Endothelial cell of umbilical vein (primary cell): ENCODE measurements at regions not wholly inside any gene's neighbourhood (a gene's known extent, or its start where the extent isn't known, plus 50 kb on each side); places are given as distances from the start of the nearest gene placed in this dataset.

ENCODE experiments used
- BruUV-seq: library from RNA; stranded (reverse); fragments of 400-500 nt; replicated peaks from 2 replicates; lab custom pipeline; 2021; lab: Mats Ljungman, UMichigan
- CTCF ChIA-PET: fragments of 300-600, 350-600 bp; sonication (Branson Sonifier 250); formaldehyde crosslinking; loops from one replicate; lab custom pipeline; 2021; ENCODE audit warnings: antibody characterized with exemption, inconsistent platforms; lab: Charles Lee
- POLR2A ChIA-PET: fragments of 300-600, 350-600 bp; sonication (Branson Sonifier 250); formaldehyde crosslinking; loops from one replicate; lab custom pipeline; 2021; ENCODE audit warnings: antibody characterized with exemption, inconsistent platforms; lab: Charles Lee
- DNase-seq: peaks from one replicate; pipeline ENCODE4 v3.0.0-alpha.2; 2011; ENCODE audit warnings: low read depth, low spot score
- FAIRE-seq: peaks from 2 replicates; lab custom pipeline; 2011; peaks lifted over from hg19 to GRCh38; lab: Jason Lieb, UNC
- H2AFZ ChIP-seq: 2 replicates; pipeline ENCODE4 v1.6.0; 2012; ENCODE audit warnings: low read depth, low read length, control low read depth, inconsistent platforms
- H3K27ac ChIP-seq: 2 replicates; pipeline ENCODE4 v1.5.1; 2011; ENCODE audit warnings: low read depth, mild to moderate bottlenecking, control low read depth, low read length, moderate library complexity; ENCODE audit not compliant: insufficient read depth
- H3K27me3 ChIP-seq, 2 experiments: 2 replicates each; pipeline versions ENCODE4 v1.6.0 to v1.6.1; 2011; ENCODE audit warnings: low read length in 2 of 2, mixed read lengths in 1 of 2; ENCODE audit not compliant: control insufficient read depth in 2 of 2, insufficient read depth in 2 of 2
- H3K36me3 ChIP-seq, 2 experiments: 2 replicates in 1 of 2; 3 replicates in 1 of 2; pipeline ENCODE4 v1.5.1; 2011; ENCODE audit warnings: low read length in 2 of 2, mild to moderate bottlenecking in 1 of 2, moderate library complexity in 1 of 2; ENCODE audit not compliant: control insufficient read depth in 2 of 2, insufficient read depth in 2 of 2; ENCODE audit errors: extremely low read depth in 1 of 2
- H3K4me1 ChIP-seq: 3 replicates; pipeline ENCODE4 v1.5.1; 2011; ENCODE audit warnings: mild to moderate bottlenecking, low read length; ENCODE audit not compliant: control insufficient read depth, insufficient read depth; ENCODE audit errors: extremely low read depth
- H3K4me2 ChIP-seq: 2 replicates; pipeline ENCODE4 v1.6.1; 2011; ENCODE audit warnings: low read length, control low read depth, mixed read lengths; ENCODE audit not compliant: insufficient read depth
- H3K4me3 ChIP-seq, 3 experiments: fragments of 200-600 bp in 1 of 3; sonication (generic), shearing (Covaris generic) in 1 of 3; replicated peaks in 1 of 3; 2 replicates each; pipeline ENCODE4 v1.5.1; 2011 to 2016; ENCODE audit warnings: control low read depth in 3 of 3, low read length in 3 of 3, mild to moderate bottlenecking in 2 of 3, inconsistent platforms in 1 of 3, low read depth in 1 of 3, moderate library complexity in 1 of 3; ENCODE audit not compliant: insufficient read depth in 1 of 3
- H3K79me2 ChIP-seq: 2 replicates; pipeline ENCODE4 v1.6.0; 2012; ENCODE audit warnings: low read length, inconsistent platforms; ENCODE audit not compliant: control insufficient read depth, insufficient read depth
- H3K9ac ChIP-seq: replicated peaks from 2 replicates; pipeline ENCODE3; 2011; ENCODE audit warnings: low read length, control low read depth; ENCODE audit not compliant: insufficient read depth; ENCODE audit errors: extremely low read depth
- H3K9me1 ChIP-seq: replicated peaks from 3 replicates; pipeline ENCODE4 v1.6.0; 2011; ENCODE audit warnings: mild to moderate bottlenecking, low read length; ENCODE audit not compliant: control insufficient read depth, insufficient read depth; ENCODE audit errors: extremely low read depth
- H3K9me3 ChIP-seq: replicated peaks from 2 replicates; pipeline ENCODE4 v1.5.1; 2012; ENCODE audit warnings: low read length, inconsistent platforms; ENCODE audit not compliant: control insufficient read depth, insufficient read depth
- H4K20me1 ChIP-seq: replicated peaks from 2 replicates; pipeline ENCODE3; 2011; ENCODE audit warnings: mild to moderate bottlenecking, low read length; ENCODE audit not compliant: control insufficient read depth, insufficient read depth; ENCODE audit errors: extremely low read depth
- EZH2 ChIP-seq: IDR thresholded peaks from 2 replicates; pipeline ENCODE4 v1.6.1; 2012; ENCODE audit warnings: borderline replicate concordance, low read depth, mild to moderate bottlenecking, moderate library complexity, low read length, inconsistent platforms; ENCODE audit not compliant: severe bottlenecking
- FOS ChIP-seq: IDR thresholded peaks from 2 replicates; pipeline ENCODE4 v1.6.1; 2011; ENCODE audit warnings: mild to moderate bottlenecking, low read length, moderate library complexity, borderline replicate concordance; ENCODE audit not compliant: insufficient read depth
- GATA2 ChIP-seq: IDR thresholded peaks from 2 replicates; pipeline ENCODE4 v1.7.0; 2011; ENCODE audit warnings: low read depth, mild to moderate bottlenecking, moderate library complexity, mixed read lengths, low read length; ENCODE audit not compliant: insufficient read length, insufficient read depth
- JUN ChIP-seq: IDR thresholded peaks from 2 replicates; pipeline ENCODE4 v1.6.1; 2011; ENCODE audit warnings: borderline replicate concordance, low read depth; ENCODE audit not compliant: insufficient read length, insufficient read depth
- MYC ChIP-seq: IDR thresholded peaks from one replicate; pipeline ENCODE4 v1.6.1; 2011; ENCODE audit warnings: mild to moderate bottlenecking, low read depth, low read length
- POLR2A ChIP-seq: IDR thresholded peaks from 2 replicates; pipeline ENCODE4 v1.6.1; 2012; ENCODE audit warnings: low read depth, mild to moderate bottlenecking, control low read depth, low read length
- POLR2AphosphoS5 ChIP-seq: IDR thresholded peaks from 2 replicates; pipeline ENCODE4 v1.6.1; 2012; ENCODE audit warnings: low read depth, mild to moderate bottlenecking, control low read depth, low read length, moderate library complexity; ENCODE audit not compliant: insufficient read depth
- dilution Hi-C: fragments of 300-500 bp; cut with MboI; formaldehyde crosslinking; loops from one replicate; pipeline ENCODE4 v1.15.0; 2019; ENCODE audit warnings: low sequenced_read_pairs; ENCODE audit not compliant: extremely low pct_ligation_motif_present
- intact Hi-C: fragments of 100-400 bp; cut with micrococcal nuclease; formaldehyde crosslinking; loops from one replicate; pipeline ENCODE4 v1.10.0; 2022
- TF ChIP-seq, protein P1 (sequence below): IDR thresholded peaks from 2 replicates; pipeline ENCODE4 v1.6.1; 2011; ENCODE audit not compliant: insufficient read depth, insufficient read length
- TF ChIP-seq, protein P2 (sequence below), 2 donors: IDR thresholded peaks; 1 replicate in 1 of 2; 2 replicates in 1 of 2; pipeline ENCODE4 v1.5.1; 2011; ENCODE audit warnings: low read length in 2 of 2, mild to moderate bottlenecking in 2 of 2, moderate library complexity in 2 of 2, control low read depth in 1 of 2, inconsistent platforms in 1 of 2, low read depth in 1 of 2; ENCODE audit not compliant: insufficient read depth in 1 of 2; ENCODE audit errors: extremely low read depth in 1 of 2

DNA sequence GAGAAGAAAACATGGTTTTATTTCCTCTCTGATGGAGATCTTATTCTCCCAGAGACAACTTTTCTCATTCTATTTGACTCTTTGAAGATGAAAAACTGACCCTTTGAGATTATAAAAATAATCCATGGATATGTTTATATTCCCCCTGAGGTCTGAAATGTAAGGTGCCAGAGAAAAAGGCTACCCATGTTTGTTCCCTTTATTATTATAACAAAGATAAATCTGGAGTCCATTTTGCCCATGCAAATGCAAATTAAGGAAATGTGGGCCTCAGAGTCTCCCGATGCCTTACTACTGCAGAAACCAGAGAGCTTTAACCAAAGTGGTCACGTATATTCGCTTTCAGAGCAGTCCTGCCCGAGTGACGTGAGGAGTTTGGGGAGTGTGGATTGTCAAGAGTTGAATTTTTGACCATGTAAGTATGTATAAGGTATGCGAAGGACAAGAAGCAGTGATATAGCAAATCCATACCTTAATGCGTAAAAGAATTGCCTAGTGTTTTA lies 312.5 kb downstream of the RASEF start:
- Histone ChIP-seq H3K27ac (no peak overlapping the region), H3K4me3 (no peak overlapping the region), H2AFZ (no peak overlapping the region), H3K79me2 (no peaks in the 10 kb centered on the region), H3K4me2 (no peak overlapping the region), H3K9ac (no peak overlapping the region), H3K36me3 (no peaks in the 10 kb centered on the region), H4K20me1 (no peaks in the 10 kb centered on the region), H3K9me3 (no peaks in the 10 kb centered on the region), H3K27me3 (no peaks in the 10 kb centered on the region), H3K9me1 (no peaks in the 10 kb centered on the region), H3K4me1 (no peaks in the 10 kb centered on the region)
- no TSS peak for BruUV-seq
- no peak for TF ChIP-seq JUN
- no peak for TF ChIP-seq EZH2
- TF ChIP-seq, protein P1, sequence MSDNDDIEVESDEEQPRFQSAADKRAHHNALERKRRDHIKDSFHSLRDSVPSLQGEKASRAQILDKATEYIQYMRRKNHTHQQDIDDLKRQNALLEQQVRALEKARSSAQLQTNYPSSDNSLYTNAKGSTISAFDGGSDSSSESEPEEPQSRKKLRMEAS: no peak
- no peak for TF ChIP-seq POLR2AphosphoS5
- TF ChIP-seq MYC: no peak
- no peak for TF ChIP-seq GATA2
- DNase-seq (no peak), FAIRE-seq (no peak)
- ChIA-PET POLR2A (no interaction called here), CTCF (no interaction called here)
- dilution Hi-C loops (no loop called here), intact Hi-C loops (no loop called here)

GRCh38 chr9:82757924-82758323 lies 305.0 kb downstream of the RASEF start:
- no TSS peak for BruUV-seq
- Histone ChIP-seq H3K9me1 (no peaks in the 10 kb centered on the region), H3K4me1 (no peaks in the 10 kb centered on the region), H3K79me2 (no peaks in the 10 kb centered on the region), H3K4me2 (no peak overlapping the region), H3K27me3 (no peaks in the 10 kb centered on the region), H2AFZ (no peak overlapping the region), H3K4me3 (no peak overlapping the region), H3K9me3 (peaks cover 2% of the 10 kb centered on the region), H3K27ac (no peak overlapping the region), H4K20me1 (no peaks in the 10 kb centered on the region), H3K9ac (no peak overlapping the region), H3K36me3 (no peaks in the 10 kb centered on the region)
- intact Hi-C loops: no loop called here
- TF ChIP-seq GATA2: no peak
- no peak for TF ChIP-seq EZH2
- no peak for TF ChIP-seq POLR2AphosphoS5
- no peak for TF ChIP-seq FOS
- TF ChIP-seq MYC: no peak
- no peak for TF ChIP-seq JUN
- TF ChIP-seq, protein P2, sequence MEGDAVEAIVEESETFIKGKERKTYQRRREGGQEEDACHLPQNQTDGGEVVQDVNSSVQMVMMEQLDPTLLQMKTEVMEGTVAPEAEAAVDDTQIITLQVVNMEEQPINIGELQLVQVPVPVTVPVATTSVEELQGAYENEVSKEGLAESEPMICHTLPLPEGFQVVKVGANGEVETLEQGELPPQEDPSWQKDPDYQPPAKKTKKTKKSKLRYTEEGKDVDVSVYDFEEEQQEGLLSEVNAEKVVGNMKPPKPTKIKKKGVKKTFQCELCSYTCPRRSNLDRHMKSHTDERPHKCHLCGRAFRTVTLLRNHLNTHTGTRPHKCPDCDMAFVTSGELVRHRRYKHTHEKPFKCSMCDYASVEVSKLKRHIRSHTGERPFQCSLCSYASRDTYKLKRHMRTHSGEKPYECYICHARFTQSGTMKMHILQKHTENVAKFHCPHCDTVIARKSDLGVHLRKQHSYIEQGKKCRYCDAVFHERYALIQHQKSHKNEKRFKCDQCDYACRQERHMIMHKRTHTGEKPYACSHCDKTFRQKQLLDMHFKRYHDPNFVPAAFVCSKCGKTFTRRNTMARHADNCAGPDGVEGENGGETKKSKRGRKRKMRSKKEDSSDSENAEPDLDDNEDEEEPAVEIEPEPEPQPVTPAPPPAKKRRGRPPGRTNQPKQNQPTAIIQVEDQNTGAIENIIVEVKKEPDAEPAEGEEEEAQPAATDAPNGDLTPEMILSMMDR (IDR thresholded peaks at IDR 0.05; ENCODE audit: extremely low read depth in 1 of 2, insufficient read depth in 1 of 2, low read depth in 1 of 2, low read length in 2 of 2): no peak
- TF ChIP-seq, protein P1: no peak
- no peak for TF ChIP-seq POLR2A
- ChIA-PET POLR2A (no interaction called here), CTCF (no interaction called here)
- dilution Hi-C loops: no loop called here
- no peak for FAIRE-seq
- no peak for DNase-seq
